ENCODE measurements at regions not wholly inside any gene's neighbourhood (a gene's known extent, or its start where the extent isn't known, plus 50 kb on each side); places are given as distances from the start of the nearest gene placed in this dataset.

- H3K4me3 ChIP-seq (ENCODE audit: low read length) = no peak overlapping the region
- DNase-seq (ENCODE audit: low read depth) = no peak
- TF ChIP-seq, protein P1, sequence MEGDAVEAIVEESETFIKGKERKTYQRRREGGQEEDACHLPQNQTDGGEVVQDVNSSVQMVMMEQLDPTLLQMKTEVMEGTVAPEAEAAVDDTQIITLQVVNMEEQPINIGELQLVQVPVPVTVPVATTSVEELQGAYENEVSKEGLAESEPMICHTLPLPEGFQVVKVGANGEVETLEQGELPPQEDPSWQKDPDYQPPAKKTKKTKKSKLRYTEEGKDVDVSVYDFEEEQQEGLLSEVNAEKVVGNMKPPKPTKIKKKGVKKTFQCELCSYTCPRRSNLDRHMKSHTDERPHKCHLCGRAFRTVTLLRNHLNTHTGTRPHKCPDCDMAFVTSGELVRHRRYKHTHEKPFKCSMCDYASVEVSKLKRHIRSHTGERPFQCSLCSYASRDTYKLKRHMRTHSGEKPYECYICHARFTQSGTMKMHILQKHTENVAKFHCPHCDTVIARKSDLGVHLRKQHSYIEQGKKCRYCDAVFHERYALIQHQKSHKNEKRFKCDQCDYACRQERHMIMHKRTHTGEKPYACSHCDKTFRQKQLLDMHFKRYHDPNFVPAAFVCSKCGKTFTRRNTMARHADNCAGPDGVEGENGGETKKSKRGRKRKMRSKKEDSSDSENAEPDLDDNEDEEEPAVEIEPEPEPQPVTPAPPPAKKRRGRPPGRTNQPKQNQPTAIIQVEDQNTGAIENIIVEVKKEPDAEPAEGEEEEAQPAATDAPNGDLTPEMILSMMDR (conservative IDR thresholded peaks at IDR 0.05; ENCODE audit: low read depth, low read length) = no peak
Measured at GRCh38 chr13:22161871-22162270, 491.0 kb downstream of the FGF9 start.

GRCh38 chr13:22162889-22163288 is 492.0 kb downstream of the FGF9 start:
- no peak overlapping the region for H3K4me3 ChIP-seq (ENCODE audit: low read length)
- TF ChIP-seq, protein P1 (conservative IDR thresholded peaks at IDR 0.05; ENCODE audit: low read depth, low read length) = no peak
- no peak for DNase-seq (ENCODE audit: low read depth)

DNA sequence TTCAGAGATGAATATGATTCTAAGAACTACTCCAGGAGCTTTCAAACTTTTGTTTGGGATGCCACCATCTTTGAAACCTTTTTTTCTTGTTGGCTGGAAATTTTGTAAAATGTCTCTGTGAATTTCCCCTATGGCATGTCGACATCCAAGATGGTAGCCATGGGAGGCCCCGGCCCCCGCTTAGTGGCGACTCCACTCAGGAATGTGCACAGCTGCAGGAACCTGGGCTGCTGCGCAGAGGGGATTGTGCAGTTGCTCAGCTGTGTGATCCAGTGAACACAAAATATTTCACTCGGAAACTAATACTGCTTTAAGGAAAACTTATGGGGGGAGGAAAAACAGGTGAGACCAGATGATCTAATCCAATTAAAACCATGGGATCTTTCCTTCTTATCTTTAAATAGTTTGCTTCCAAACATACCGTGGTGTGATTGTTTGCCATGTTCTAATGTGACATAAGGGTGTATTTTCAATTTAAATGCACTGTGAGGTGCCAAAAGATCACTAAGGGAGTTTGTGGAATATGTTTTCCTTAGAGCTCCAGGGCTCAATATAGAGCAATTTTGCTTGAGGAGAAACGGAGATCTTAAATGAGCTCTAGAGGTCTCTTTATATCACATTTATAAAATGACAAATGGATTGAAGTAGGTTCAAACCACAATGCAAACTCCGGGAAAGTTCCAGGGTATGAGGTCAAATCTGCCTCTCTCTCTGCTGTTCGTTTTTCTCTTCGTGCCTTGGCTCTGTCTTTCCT is 497.7 kb downstream of the FGF9 start:
- TF ChIP-seq, protein P1 (conservative IDR thresholded peaks at IDR 0.05; ENCODE audit: low read depth, low read length) = no peak
- DNase-seq (ENCODE audit: low read depth) = no peak

DNA sequence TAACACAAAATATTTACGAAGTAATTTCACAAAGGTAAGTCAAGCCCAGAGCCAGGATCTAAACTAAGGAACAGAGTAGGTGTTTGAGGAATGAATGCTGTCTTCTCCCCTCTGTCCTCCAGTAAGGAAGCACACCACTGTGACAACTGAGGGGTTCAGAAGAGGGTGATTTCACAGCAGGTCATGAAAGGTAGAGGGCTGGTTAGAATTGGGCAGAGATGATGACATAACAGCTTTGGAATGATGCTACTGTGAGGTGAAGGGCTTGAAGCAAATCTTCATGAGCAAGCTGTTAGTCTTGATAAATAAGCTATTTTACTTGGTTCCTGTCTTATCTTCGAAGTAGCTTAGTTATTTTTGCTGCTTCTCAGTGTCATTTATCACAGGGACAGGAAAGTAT is 498.6 kb downstream of the FGF9 start:
- no peak overlapping the region for H3K4me3 ChIP-seq (ENCODE audit: low read length)
- TF ChIP-seq, protein P1 (conservative IDR thresholded peaks at IDR 0.05; ENCODE audit: low read depth, low read length) = no peak
- no peak for DNase-seq (ENCODE audit: low read depth)

More for the DNA sequence above, 497.7 kb downstream of the FGF9 start:
- H3K4me3 ChIP-seq (ENCODE audit: low read length) = no peak overlapping the region

- no peak for DNase-seq (ENCODE audit: low read depth)
- no peak overlapping the region for H3K4me3 ChIP-seq (ENCODE audit: low read length)
- TF ChIP-seq, protein P1 (conservative IDR thresholded peaks at IDR 0.05; ENCODE audit: low read depth, low read length) = no peak
Measured at GRCh38 chr13:22173610-22174009, 502.7 kb downstream of the FGF9 start.

- no peak overlapping the region for H3K4me3 ChIP-seq (ENCODE audit: low read length)
- DNase-seq (ENCODE audit: low read depth) = no peak
- TF ChIP-seq, protein P1 (conservative IDR thresholded peaks at IDR 0.05; ENCODE audit: low read depth, low read length) = no peak
Measured at GRCh38 chr13:22175241-22175640, 504.4 kb downstream of the FGF9 start.

GRCh38 chr13:22175815-22176214 is 504.9 kb downstream of the FGF9 start:
- no peak for DNase-seq (ENCODE audit: low read depth)
- no peak overlapping the region for H3K4me3 ChIP-seq (ENCODE audit: low read length)
- TF ChIP-seq, protein P1 (conservative IDR thresholded peaks at IDR 0.05; ENCODE audit: low read depth, low read length) = no peak

All from retinal pigment epithelial cell (primary cell).